WTC11 (cell line): ENCODE measurements at regions not wholly inside any gene's neighbourhood (a gene's known extent, or its start where the extent isn't known, plus 50 kb on each side); places are given as distances from the start of the nearest gene placed in this dataset.

ENCODE experiments used
- ATAC-seq: fragments of 200-7000 bp; cut with Tn5 transposase; 2 replicates; pipeline ENCODE4 v1.10.0; 2021; ENCODE audit warnings: mild to moderate bottlenecking, moderate library complexity
- CTCF ChIA-PET: fragments of 300-600 bp; sonication (Branson Sonifier 250); formaldehyde crosslinking; loops from one replicate; lab custom pipeline; 2021; ENCODE audit warnings: antibody characterized with exemption; lab: Charles Lee
- POLR2A ChIA-PET: fragments of 350-600 bp; sonication (Branson Sonifier 250); formaldehyde crosslinking; loops from one replicate; lab custom pipeline; 2021; ENCODE audit warnings: antibody characterized with exemption; lab: Charles Lee
- DNase-seq: peaks from one replicate; pipeline ENCODE4 v3.0.0; 2021; ENCODE audit warnings: low spot score
- H3K27ac Mint-ChIP-seq: 2 replicates; pipeline ENCODE4 v1.8.0; 2021; ENCODE audit warnings: mixed read lengths
- H3K27me3 Mint-ChIP-seq: 2 replicates; pipeline ENCODE4 v1.8.0; 2021; ENCODE audit warnings: low read depth, mild to moderate bottlenecking, moderate library complexity, mixed read lengths
- H3K36me3 Mint-ChIP-seq: 2 replicates; pipeline ENCODE4 v1.8.0; 2021; ENCODE audit warnings: mixed read lengths
- H3K4me1 Mint-ChIP-seq: 2 replicates; pipeline ENCODE4 v1.8.0; 2022; ENCODE audit warnings: mixed read lengths
- H3K4me3 Mint-ChIP-seq: 2 replicates; pipeline ENCODE4 v1.8.0; 2021; ENCODE audit warnings: mild to moderate bottlenecking, moderate library complexity, mixed read lengths
- H3K9me3 Mint-ChIP-seq: 2 replicates; pipeline ENCODE4 v1.8.0; 2021; ENCODE audit warnings: mixed read lengths
- EMX1 ChIP-seq: fragments of 250-450 bp; sonication (Bioruptor Pico); IDR thresholded peaks from 2 replicates; pipeline ENCODE4 v1.8.0; 2021; ENCODE audit warnings: mild to moderate bottlenecking
- FOXK1 ChIP-seq: sonication (generic); formaldehyde crosslinking; IDR thresholded peaks from 2 replicates; pipeline ENCODE4 v1.8.0; 2022; ENCODE audit warnings: mild to moderate bottlenecking, moderate library complexity, missing genetic modification reagents
- HMGA2 ChIP-seq: fragments of 250-450 bp; sonication (Bioruptor Pico); IDR thresholded peaks from 2 replicates; pipeline ENCODE4 v1.4.0; 2021; ENCODE audit warnings: mild to moderate bottlenecking, moderate library complexity
- NFATC4 ChIP-seq: fragments of 250-450 bp; sonication (Bioruptor Pico); IDR thresholded peaks from 2 replicates; pipeline ENCODE4 v1.9.0; 2021; ENCODE audit warnings: mild to moderate bottlenecking
- RELA ChIP-seq: sonication (generic); formaldehyde crosslinking; IDR thresholded peaks from 2 replicates; pipeline ENCODE4 v1.8.1; 2022; ENCODE audit warnings: missing genetic modification reagents, mild to moderate bottlenecking, borderline replicate concordance
- SOX15 ChIP-seq: fragments of 250-450 bp; sonication (Bioruptor Pico); IDR thresholded peaks from 2 replicates; pipeline ENCODE4 v1.9.0; 2021; ENCODE audit warnings: mild to moderate bottlenecking
- TEAD1 ChIP-seq: sonication (generic); formaldehyde crosslinking; IDR thresholded peaks from 2 replicates; pipeline ENCODE4 v1.8.0; 2022; ENCODE audit warnings: mild to moderate bottlenecking, missing genetic modification reagents
- TP53 ChIP-seq: sonication (generic); formaldehyde crosslinking; IDR thresholded peaks from 2 replicates; pipeline ENCODE4 v1.8.1; 2023; ENCODE audit warnings: mild to moderate bottlenecking, missing genetic modification reagents
- TF ChIP-seq, protein P1 (sequence below): sonication (generic); formaldehyde crosslinking; IDR thresholded peaks from 2 replicates; pipeline ENCODE4 v1.8.0; 2022; ENCODE audit warnings: mild to moderate bottlenecking, missing genetic modification reagents
- TF ChIP-seq, protein P2 (sequence below): sonication (generic); formaldehyde crosslinking; IDR thresholded peaks from 2 replicates; pipeline ENCODE4 v1.8.1; 2023; ENCODE audit warnings: mild to moderate bottlenecking, missing genetic modification reagents
- TF ChIP-seq, protein P3 (sequence below): sonication (generic); formaldehyde crosslinking; IDR thresholded peaks from 2 replicates; pipeline ENCODE4 v1.8.1; 2023; ENCODE audit warnings: mild to moderate bottlenecking, missing genetic modification reagents, moderate library complexity
- TF ChIP-seq, protein P4 (sequence below): sonication (generic); formaldehyde crosslinking; IDR thresholded peaks from 2 replicates; pipeline ENCODE4 v1.8.1; 2022; ENCODE audit warnings: mild to moderate bottlenecking, moderate library complexity, missing genetic modification reagents
- TF ChIP-seq, protein P5 (sequence below): fragments of 250-450 bp; sonication (Bioruptor Pico); IDR thresholded peaks from 2 replicates; pipeline ENCODE4 v1.9.0; 2021; ENCODE audit warnings: mild to moderate bottlenecking, borderline replicate concordance
- TF ChIP-seq, protein P6 (sequence below): sonication (generic); formaldehyde crosslinking; IDR thresholded peaks from 2 replicates; pipeline ENCODE4 v1.8.1; 2022; ENCODE audit warnings: low read depth, missing genetic modification reagents, borderline replicate concordance
- TF ChIP-seq, protein P7 (sequence below): sonication (generic); formaldehyde crosslinking; IDR thresholded peaks from 2 replicates; pipeline ENCODE4 v1.8.1; 2022; ENCODE audit warnings: mild to moderate bottlenecking, missing genetic modification reagents, moderate library complexity, borderline replicate concordance
- TF ChIP-seq, protein P8 (sequence below): sonication (generic); formaldehyde crosslinking; IDR thresholded peaks from 2 replicates; pipeline ENCODE4 v1.8.1; 2023; ENCODE audit warnings: mild to moderate bottlenecking, missing genetic modification reagents, moderate library complexity
- TF ChIP-seq, protein P9 (sequence below): fragments of 250-450 bp; sonication (Bioruptor Pico); conservative IDR thresholded peaks from 2 replicates; pipeline ENCODE4 v1.9.0; 2021; ENCODE audit warnings: mild to moderate bottlenecking
- TF ChIP-seq, protein P10 (sequence below): fragments of 250-450 bp; sonication (Bioruptor Pico); IDR thresholded peaks from 2 replicates; pipeline ENCODE4 v2.1.2; 2022; ENCODE audit warnings: mild to moderate bottlenecking, moderate library complexity

DNA sequence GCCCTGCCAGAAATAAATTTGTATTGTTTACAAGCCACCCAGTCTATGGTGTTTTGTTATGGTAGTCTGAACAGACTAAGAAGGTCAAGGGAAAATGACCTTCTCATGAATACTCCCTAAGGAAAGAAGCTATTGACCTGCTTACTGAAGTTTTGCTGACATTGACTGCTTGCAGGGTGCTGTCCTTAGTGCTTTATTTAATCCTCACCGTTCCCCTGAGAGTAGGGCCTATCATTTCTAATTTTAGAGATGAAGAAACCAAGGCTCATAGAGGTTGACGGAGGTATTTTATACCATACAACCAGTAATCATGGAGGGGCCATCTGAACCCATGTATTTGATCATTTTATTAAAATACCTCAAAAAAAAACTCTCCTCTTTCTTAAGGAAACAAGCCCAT is 66.7 kb upstream of the INCENP start (continued):
- TF ChIP-seq, protein P1, sequence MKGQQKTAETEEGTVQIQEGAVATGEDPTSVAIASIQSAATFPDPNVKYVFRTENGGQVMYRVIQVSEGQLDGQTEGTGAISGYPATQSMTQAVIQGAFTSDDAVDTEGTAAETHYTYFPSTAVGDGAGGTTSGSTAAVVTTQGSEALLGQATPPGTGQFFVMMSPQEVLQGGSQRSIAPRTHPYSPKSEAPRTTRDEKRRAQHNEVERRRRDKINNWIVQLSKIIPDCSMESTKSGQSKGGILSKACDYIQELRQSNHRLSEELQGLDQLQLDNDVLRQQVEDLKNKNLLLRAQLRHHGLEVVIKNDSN (CRISPR knock-in tag): no peak
- TF ChIP-seq, protein P2, sequence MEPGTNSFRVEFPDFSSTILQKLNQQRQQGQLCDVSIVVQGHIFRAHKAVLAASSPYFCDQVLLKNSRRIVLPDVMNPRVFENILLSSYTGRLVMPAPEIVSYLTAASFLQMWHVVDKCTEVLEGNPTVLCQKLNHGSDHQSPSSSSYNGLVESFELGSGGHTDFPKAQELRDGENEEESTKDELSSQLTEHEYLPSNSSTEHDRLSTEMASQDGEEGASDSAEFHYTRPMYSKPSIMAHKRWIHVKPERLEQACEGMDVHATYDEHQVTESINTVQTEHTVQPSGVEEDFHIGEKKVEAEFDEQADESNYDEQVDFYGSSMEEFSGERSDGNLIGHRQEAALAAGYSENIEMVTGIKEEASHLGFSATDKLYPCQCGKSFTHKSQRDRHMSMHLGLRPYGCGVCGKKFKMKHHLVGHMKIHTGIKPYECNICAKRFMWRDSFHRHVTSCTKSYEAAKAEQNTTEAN (CRISPR knock-in tag): no peak
- no peak for TF ChIP-seq TEAD1
- no peak for TF ChIP-seq NFATC4 (CRISPR knock-in tag)
- TF ChIP-seq, protein P3, sequence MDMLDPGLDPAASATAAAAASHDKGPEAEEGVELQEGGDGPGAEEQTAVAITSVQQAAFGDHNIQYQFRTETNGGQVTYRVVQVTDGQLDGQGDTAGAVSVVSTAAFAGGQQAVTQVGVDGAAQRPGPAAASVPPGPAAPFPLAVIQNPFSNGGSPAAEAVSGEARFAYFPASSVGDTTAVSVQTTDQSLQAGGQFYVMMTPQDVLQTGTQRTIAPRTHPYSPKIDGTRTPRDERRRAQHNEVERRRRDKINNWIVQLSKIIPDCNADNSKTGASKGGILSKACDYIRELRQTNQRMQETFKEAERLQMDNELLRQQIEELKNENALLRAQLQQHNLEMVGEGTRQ (CRISPR knock-in tag): no peak
- no peak for TF ChIP-seq RELA (CRISPR knock-in tag)

DNA sequence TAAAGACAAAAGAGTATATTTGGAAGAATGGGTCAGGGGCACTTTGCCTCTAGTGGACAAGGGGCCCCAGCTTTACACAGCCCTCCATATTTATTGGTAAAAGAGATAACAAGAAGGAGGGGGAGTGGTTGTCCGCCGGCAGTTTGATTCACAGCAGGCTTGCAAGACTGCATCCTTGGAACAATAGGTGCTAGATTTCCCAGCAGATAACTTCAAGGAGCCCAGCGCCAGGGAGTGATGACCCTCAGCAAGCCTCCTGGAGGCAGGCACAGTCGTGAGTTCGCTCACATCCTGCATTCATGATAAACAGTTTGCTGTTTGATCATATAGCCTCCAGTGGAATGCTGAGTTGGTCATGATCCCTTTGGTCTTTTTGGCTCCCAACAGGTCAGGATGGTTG is 67.8 kb upstream of the INCENP start:
- ChIA-PET CTCF (no interaction called here), POLR2A (no interaction called here)
- Mint-ChIP-seq H3K27ac (no peak overlapping the region), H3K36me3 (peaks cover 10% of the 10 kb centered on the region), H3K27me3 (peaks cover 3% of the 10 kb centered on the region; the same call in 1 of the 2 replicates), H3K4me3 (no peak overlapping the region), H3K4me1 (no peaks in the 10 kb centered on the region), H3K9me3 (peaks cover 30% of the 10 kb centered on the region)
- ATAC-seq (no peak), DNase-seq (no peak)
- TF ChIP-seq, protein P4, sequence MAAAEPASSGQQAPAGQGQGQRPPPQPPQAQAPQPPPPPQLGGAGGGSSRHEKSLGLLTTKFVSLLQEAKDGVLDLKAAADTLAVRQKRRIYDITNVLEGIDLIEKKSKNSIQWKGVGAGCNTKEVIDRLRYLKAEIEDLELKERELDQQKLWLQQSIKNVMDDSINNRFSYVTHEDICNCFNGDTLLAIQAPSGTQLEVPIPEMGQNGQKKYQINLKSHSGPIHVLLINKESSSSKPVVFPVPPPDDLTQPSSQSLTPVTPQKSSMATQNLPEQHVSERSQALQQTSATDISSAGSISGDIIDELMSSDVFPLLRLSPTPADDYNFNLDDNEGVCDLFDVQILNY (CRISPR knock-in tag): no peak
- TF ChIP-seq, protein P5, sequence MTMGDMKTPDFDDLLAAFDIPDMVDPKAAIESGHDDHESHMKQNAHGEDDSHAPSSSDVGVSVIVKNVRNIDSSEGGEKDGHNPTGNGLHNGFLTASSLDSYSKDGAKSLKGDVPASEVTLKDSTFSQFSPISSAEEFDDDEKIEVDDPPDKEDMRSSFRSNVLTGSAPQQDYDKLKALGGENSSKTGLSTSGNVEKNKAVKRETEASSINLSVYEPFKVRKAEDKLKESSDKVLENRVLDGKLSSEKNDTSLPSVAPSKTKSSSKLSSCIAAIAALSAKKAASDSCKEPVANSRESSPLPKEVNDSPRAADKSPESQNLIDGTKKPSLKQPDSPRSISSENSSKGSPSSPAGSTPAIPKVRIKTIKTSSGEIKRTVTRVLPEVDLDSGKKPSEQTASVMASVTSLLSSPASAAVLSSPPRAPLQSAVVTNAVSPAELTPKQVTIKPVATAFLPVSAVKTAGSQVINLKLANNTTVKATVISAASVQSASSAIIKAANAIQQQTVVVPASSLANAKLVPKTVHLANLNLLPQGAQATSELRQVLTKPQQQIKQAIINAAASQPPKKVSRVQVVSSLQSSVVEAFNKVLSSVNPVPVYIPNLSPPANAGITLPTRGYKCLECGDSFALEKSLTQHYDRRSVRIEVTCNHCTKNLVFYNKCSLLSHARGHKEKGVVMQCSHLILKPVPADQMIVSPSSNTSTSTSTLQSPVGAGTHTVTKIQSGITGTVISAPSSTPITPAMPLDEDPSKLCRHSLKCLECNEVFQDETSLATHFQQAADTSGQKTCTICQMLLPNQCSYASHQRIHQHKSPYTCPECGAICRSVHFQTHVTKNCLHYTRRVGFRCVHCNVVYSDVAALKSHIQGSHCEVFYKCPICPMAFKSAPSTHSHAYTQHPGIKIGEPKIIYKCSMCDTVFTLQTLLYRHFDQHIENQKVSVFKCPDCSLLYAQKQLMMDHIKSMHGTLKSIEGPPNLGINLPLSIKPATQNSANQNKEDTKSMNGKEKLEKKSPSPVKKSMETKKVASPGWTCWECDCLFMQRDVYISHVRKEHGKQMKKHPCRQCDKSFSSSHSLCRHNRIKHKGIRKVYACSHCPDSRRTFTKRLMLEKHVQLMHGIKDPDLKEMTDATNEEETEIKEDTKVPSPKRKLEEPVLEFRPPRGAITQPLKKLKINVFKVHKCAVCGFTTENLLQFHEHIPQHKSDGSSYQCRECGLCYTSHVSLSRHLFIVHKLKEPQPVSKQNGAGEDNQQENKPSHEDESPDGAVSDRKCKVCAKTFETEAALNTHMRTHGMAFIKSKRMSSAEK: no peak
- TF ChIP-seq, protein P6, sequence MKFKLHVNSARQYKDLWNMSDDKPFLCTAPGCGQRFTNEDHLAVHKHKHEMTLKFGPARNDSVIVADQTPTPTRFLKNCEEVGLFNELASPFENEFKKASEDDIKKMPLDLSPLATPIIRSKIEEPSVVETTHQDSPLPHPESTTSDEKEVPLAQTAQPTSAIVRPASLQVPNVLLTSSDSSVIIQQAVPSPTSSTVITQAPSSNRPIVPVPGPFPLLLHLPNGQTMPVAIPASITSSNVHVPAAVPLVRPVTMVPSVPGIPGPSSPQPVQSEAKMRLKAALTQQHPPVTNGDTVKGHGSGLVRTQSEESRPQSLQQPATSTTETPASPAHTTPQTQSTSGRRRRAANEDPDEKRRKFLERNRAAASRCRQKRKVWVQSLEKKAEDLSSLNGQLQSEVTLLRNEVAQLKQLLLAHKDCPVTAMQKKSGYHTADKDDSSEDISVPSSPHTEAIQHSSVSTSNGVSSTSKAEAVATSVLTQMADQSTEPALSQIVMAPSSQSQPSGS (CRISPR knock-in tag): no peak
- TF ChIP-seq EMX1 (CRISPR knock-in tag) (no peak), FOXK1 (CRISPR knock-in tag) (no peak), TP53 (no peak), NFATC4 (CRISPR knock-in tag) (no peak), HMGA2 (CRISPR knock-in tag) (no peak), SOX15 (CRISPR knock-in tag) (no peak)
- TF ChIP-seq, protein P7, sequence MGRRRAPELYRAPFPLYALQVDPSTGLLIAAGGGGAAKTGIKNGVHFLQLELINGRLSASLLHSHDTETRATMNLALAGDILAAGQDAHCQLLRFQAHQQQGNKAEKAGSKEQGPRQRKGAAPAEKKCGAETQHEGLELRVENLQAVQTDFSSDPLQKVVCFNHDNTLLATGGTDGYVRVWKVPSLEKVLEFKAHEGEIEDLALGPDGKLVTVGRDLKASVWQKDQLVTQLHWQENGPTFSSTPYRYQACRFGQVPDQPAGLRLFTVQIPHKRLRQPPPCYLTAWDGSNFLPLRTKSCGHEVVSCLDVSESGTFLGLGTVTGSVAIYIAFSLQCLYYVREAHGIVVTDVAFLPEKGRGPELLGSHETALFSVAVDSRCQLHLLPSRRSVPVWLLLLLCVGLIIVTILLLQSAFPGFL (CRISPR knock-in tag): no peak
- TF ChIP-seq, protein P8, sequence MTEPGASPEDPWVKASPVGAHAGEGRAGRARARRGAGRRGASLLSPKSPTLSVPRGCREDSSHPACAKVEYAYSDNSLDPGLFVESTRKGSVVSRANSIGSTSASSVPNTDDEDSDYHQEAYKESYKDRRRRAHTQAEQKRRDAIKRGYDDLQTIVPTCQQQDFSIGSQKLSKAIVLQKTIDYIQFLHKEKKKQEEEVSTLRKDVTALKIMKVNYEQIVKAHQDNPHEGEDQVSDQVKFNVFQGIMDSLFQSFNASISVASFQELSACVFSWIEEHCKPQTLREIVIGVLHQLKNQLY (CRISPR knock-in tag): no peak
- TF ChIP-seq, protein P9, sequence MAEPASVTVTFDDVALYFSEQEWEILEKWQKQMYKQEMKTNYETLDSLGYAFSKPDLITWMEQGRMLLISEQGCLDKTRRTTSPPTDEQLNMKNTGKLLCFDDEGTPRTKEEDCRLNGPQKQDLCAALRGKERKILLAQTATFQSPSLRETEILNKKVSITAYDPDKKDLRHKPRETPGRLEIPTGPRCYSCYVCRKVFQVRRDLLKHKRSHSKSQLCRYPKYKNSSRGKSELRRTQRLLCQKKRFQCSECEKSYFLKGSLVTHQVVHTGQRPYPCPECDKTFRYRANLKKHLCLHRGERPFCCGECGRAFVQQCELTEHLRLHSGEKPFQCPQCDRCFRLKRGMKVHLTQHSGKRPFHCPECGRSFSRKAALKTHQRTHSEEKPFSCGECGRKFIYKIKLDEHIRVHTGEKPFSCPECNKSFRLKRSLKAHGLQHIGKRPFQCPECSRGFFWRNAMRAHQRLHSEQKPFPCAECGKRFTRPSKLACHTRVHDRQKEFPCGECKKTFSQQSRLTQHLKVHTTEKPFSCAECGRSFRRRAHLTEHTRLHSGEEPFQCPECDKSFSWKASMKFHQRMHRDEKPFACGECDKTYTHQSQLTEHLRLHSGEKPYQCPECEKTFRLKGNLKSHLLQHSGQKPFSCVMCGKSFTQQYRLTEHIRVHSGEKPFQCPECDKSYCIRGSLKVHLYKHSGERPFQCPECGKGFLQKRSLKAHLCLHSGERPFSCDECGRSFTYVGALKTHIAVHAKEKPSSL (CRISPR knock-in tag): no peak
- TF ChIP-seq, protein P10, sequence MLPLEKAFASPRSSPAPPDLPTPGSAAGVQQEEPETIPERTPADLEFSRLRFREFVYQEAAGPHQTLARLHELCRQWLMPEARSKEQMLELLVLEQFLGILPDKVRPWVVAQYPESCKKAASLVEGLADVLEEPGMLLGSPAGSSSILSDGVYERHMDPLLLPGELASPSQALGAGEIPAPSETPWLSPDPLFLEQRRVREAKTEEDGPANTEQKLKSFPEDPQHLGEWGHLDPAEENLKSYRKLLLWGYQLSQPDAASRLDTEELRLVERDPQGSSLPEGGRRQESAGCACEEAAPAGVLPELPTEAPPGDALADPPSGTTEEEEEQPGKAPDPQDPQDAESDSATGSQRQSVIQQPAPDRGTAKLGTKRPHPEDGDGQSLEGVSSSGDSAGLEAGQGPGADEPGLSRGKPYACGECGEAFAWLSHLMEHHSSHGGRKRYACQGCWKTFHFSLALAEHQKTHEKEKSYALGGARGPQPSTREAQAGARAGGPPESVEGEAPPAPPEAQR (CRISPR knock-in tag): no peak
